ENCODE measurements at regions not wholly inside any gene's neighbourhood (a gene's known extent, or its start where the extent isn't known, plus 50 kb on each side); places are given as distances from the start of the nearest gene placed in this dataset.

- TF ChIP-seq EZH2phosphoT487 (conservative IDR thresholded peaks at IDR 0.05; ENCODE audit: low read length), result no peak
- no peak for TF ChIP-seq CTCF (IDR thresholded peaks at IDR 0.05; ENCODE audit: insufficient read depth, low read length, poor library complexity, severe bottlenecking)
Observed at GRCh38 chr2:16321256-16321655, 344.4 kb downstream of the CYRIA start.
